ENCODE measurements at regions not wholly inside any gene's neighbourhood (a gene's known extent, or its start where the extent isn't known, plus 50 kb on each side); places are given as distances from the start of the nearest gene placed in this dataset.

DNA sequence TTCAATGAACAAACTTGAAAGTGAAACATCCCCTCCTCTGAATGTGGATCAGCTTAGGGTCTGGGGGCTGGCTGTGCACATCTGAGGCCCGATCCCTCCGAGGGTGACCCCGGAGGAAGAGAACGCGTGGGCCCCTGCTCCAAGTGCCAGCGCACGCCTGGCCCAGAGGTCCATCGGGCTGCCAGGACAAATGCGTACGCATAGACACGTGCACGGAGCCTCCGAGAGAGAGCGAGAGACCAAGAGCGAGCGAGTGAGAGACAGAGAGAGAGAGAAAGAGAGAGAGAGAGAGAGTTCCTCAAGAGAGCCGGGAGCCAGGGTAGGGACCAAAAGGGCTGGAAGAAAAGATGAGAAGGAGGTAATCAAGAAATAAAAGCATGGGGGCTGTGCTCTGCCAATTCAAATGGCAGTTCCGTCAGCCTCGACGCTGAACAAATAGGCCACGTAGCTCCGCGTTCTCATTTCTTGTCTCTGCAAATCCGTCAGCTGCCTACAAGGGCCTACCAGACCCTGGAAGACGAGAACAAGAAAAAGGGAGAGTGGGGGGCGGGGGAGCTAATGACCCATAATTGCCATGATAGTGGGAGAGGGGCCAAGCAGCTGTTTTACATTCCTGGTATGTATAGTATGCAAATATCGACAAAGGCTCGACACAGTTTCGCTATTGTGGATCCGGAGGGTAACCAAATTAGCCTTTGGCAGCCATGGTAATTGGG is 435.3 kb upstream of the ZFHX3 start:
- TF ChIP-seq, protein P1, sequence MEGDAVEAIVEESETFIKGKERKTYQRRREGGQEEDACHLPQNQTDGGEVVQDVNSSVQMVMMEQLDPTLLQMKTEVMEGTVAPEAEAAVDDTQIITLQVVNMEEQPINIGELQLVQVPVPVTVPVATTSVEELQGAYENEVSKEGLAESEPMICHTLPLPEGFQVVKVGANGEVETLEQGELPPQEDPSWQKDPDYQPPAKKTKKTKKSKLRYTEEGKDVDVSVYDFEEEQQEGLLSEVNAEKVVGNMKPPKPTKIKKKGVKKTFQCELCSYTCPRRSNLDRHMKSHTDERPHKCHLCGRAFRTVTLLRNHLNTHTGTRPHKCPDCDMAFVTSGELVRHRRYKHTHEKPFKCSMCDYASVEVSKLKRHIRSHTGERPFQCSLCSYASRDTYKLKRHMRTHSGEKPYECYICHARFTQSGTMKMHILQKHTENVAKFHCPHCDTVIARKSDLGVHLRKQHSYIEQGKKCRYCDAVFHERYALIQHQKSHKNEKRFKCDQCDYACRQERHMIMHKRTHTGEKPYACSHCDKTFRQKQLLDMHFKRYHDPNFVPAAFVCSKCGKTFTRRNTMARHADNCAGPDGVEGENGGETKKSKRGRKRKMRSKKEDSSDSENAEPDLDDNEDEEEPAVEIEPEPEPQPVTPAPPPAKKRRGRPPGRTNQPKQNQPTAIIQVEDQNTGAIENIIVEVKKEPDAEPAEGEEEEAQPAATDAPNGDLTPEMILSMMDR (IDR thresholded peaks at IDR 0.05) = no peak

DNA sequence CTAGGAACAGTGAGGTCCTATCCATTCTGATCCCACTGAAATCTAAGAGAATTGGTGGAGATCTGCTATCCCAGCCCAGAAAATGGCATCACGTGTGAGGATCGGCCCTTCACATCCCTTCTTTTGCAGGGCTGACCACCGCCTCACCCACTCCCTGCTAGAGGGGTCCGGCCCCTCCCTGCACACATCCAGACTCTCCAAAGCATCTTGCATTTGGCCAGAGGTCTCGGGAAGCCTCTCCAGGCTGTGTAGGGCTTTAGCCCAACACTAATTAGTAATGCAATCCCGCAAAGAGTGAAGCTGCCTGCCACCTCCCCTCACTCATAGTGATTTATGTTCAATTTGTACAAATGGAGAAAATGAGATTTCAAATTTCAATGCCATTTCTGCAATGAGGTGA is 434.4 kb upstream of the ZFHX3 start:
- TF ChIP-seq, protein P1 (IDR thresholded peaks at IDR 0.05) = no peak

DNA sequence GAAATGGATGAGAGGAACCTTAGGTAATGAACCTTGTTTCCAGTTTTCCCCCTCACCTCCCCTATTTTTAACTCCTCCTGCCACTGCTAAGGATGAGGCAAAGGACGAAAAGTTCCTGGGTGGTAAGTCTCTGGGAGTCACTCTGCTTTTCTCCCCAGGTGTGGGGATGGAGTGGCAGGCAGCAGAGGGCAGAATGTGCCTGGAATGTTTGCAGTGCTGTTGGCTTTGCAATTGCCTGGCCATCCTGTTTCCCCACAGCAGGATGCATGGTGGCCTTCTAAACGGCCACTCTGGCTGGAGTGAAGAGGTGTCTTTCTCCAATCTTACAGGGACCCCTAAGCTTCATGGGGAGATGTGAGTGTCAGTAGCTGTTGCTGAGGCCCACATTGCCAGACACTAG is 432.5 kb upstream of the ZFHX3 start:
- TF ChIP-seq, protein P1 (IDR thresholded peaks at IDR 0.05) = no peak

DNA sequence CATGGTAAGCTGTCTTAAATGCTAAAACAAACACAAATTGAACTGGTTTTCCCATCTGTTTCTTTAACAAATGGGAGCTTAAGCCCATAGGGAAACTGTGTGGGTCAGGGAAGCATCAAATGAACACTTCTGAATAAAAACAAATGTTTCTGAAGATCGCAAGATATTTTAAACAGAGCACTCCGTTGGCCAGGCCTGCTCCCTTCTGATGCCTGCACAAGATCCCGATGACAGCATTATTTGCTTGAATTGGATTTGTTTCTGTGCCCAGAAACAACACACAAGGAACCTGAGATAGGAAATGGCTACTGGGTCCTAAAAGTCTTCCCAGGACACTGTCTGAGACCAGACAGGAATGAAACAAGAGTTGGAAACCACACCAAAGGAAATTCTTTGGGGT is 425.8 kb upstream of the ZFHX3 start:
- TF ChIP-seq, protein P1 (IDR thresholded peaks at IDR 0.05) = no peak

DNA sequence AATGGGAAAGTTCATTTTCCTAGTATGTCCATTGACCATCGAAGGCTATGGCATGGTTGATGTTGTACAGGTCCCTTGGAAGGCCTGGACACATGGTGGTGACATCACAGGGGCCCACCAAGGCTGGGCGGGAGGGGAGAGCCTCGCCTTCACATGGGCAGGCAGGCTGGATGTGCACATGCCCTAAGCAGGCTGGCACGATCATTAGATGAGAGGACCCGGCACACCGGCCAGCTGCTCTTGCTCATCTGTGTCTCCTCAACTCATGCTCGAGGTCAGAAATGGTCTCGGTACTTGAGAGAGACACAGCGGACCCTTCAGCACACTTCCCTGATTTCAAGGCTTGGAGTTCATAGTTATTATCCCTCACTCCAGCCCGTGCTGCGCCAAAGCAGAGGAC is 416.9 kb upstream of the ZFHX3 start:
- TF ChIP-seq, protein P1 (IDR thresholded peaks at IDR 0.05) = no peak

DNA sequence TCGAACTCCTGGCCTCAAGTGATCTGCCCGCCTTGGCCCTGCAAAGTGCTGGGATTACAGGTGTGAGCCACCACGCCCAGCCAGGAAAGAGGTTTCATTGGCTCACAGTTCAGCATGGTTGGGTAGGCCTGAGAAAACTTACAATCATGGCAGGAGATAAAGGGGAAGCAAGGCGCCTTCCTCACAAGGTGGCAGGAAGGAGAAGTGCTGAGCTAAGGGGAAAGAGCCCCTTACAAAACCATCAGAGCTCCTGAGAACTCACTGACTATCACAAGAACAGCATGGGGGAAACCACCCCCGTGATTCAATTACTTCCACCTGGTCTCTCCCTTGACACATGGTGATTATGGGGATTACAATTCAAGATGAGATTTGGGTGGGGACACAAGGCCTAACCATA is 411.7 kb upstream of the ZFHX3 start:
- TF ChIP-seq, protein P1 (IDR thresholded peaks at IDR 0.05) = no peak

DNA sequence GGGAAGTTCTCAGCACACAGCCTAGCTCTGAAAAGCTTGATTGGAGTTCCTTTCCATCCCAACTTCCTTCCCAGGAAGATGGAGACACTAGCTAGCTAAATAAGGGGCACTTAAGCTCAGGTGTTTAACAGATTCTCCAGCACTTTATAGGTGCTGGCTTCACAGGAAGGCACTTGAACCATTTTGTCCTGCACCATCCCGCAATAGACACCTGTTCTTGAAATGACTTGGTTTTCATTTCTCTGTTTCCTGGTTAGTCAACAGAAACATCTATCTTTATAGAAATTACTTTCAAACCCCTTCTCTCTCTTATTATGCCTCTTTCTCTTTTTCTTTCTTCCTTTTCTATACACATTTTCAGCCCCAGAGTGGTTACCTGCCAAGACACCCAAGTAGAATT is 409.9 kb upstream of the ZFHX3 start:
- TF ChIP-seq, protein P1 (IDR thresholded peaks at IDR 0.05) = no peak

DNA sequence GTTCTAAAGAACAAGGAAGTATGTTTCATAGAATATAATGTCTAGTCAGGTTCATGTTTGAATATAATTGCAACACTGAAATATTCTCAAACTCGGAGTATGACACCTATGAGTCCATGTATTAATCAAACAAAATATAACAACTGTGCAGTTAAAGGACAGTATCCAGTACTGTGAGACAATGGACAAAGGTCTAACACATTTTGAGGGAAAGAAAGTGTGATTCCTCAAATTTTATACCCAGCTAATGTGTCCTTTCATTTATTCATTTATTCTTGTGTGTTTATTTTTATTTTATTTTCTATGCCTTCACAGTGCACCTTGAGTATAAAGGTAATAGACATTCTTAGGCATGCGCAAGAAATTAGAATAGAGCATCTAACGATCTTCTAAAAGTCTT is 401.0 kb upstream of the ZFHX3 start:
- TF ChIP-seq, protein P1 (IDR thresholded peaks at IDR 0.05) = no peak

All from LNCAP (cell line).